ENCODE measurements at regions not wholly inside any gene's neighbourhood (a gene's known extent, or its start where the extent isn't known, plus 50 kb on each side); places are given as distances from the start of the nearest gene placed in this dataset.

DNA sequence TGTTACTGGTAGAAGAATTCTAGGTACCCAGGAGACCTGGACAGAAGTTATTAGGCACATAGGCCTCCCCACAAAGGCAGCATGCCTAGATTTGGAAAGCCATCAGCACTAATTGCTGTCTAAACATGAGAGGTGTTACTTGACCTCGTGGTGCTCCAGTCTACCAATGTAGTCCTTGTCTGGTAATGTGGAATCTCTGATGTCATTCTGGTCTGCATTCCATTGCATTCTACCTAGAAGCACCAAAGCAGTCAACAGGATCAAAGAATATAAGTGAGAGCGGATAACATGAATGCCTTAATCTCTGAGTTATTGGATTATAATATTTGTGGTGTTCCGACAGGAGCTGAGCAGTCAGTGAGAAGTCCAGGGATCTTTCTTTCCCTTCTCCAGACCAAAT, 175.2 kb downstream of the PSAT1 start:
- TF ChIP-seq EZH2phosphoT487 (IDR thresholded peaks at IDR 0.05; ENCODE audit: insufficient read depth, low read depth) (no peak), EZH2 (IDR thresholded peaks at IDR 0.05; ENCODE audit: insufficient read depth, poor library complexity, severe bottlenecking) (no peak)
- H3K4me3 ChIP-seq: no peak overlapping the region
- H3K79me2 ChIP-seq (ENCODE audit: insufficient read depth): no peaks in the 10 kb centered on the region
- H3K27ac ChIP-seq: no peak overlapping the region
- no peaks in the 10 kb centered on the region for H3K36me3 ChIP-seq (ENCODE audit: low read depth)
- H3K9me2 ChIP-seq (ENCODE audit: insufficient read depth): no peaks in the 10 kb centered on the region
- H3K9ac ChIP-seq: no peak overlapping the region
- in situ Hi-C loops (cut with MboI): no loop called here
- H3K27me3 ChIP-seq (replicated peaks; ENCODE audit: insufficient read depth): peaks cover 14% of the 10 kb centered on the region; the same call in 1 of the 2 replicates
- no peak overlapping the region for H2AFZ ChIP-seq
- no peaks in the 10 kb centered on the region for H3K9me3 ChIP-seq (ENCODE audit: low read depth)
- DNase-seq: no peak
- no peaks in the 10 kb centered on the region for H4K20me1 ChIP-seq (ENCODE audit: insufficient read depth)
- 38 to 45% methylated on average over 3 of the region's 3 CpGs for WGBS, 2 experiments (ENCODE audit: low coverage in 1 of 2, low lambda C conversion rate in 2 of 2, missing lambda C conversion rate in 2 of 2)
- H3F3A ChIP-seq (ENCODE audit: insufficient read depth): no peaks in the 10 kb centered on the region
- no peaks in the 10 kb centered on the region for H3K4me1 ChIP-seq (ENCODE audit: insufficient read depth)
- H3K4me2 ChIP-seq (ENCODE audit: unreplicated experiment): no peak overlapping the region

DNA sequence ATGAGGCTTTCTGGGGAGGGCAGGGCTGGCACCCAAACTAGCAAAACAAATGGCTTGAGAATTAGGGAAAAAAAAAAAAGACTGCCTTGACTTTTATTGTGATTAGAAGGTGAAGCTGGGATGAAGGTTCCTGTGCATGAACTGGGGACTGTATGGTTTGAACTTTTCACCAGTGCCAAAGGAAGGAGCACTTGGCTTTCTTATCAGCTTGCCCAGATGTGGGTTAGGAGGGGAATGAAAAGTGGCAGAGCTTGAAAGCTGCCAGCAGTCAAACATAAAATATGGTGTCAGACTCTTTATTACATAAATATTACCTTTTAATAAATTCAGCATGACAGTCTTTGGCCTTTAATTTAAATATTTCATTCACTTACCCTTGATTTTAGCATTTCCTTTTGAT, 182.5 kb downstream of the PSAT1 start:
- Histone ChIP-seq H3K36me3 (ENCODE audit: low read depth) (no peaks in the 10 kb centered on the region), H3K9ac (no peak overlapping the region), H3K27ac (no peak overlapping the region), H3K9me3 (ENCODE audit: low read depth) (peaks cover 3% of the 10 kb centered on the region), H3K4me2 (ENCODE audit: unreplicated experiment) (no peak overlapping the region), H3K27me3 (replicated peaks; ENCODE audit: insufficient read depth) (no peaks in the 10 kb centered on the region), H3K9me2 (ENCODE audit: insufficient read depth) (no peaks in the 10 kb centered on the region), H3K4me3 (no peak overlapping the region), H3F3A (ENCODE audit: insufficient read depth) (no peaks in the 10 kb centered on the region), H3K79me2 (ENCODE audit: insufficient read depth) (no peaks in the 10 kb centered on the region), H4K20me1 (ENCODE audit: insufficient read depth) (no peaks in the 10 kb centered on the region), H3K4me1 (ENCODE audit: insufficient read depth) (no peaks in the 10 kb centered on the region), H2AFZ (no peak overlapping the region)
- DNase-seq: no peak
- TF ChIP-seq EZH2 (IDR thresholded peaks at IDR 0.05; ENCODE audit: insufficient read depth, poor library complexity, severe bottlenecking): no peak
- TF ChIP-seq EZH2phosphoT487 (IDR thresholded peaks at IDR 0.05; ENCODE audit: insufficient read depth, low read depth): no peak
- in situ Hi-C loops (cut with MboI): no loop called here

DNA sequence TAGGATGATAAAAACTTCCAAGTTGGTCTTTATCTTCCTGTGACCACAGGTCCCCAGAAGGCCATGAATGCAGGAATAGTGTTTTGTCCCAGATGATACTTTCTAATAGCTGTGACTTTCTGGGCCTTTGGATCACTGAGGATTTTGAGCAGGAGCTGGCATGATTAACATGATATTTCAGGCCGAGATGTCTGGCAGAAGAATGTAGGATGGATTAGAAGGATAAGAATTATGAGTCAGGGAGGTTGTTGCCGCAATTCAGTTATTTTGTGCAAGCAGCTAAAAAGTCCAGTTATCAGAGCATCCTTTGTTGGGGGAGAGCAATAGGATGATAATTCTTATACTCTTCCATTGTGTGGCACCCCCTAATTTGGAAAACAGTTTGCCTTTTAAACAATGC, 189.7 kb downstream of the PSAT1 start:
- in situ Hi-C loops (cut with MboI): no loop called here
- DNase-seq: no peak
- Histone ChIP-seq H3K36me3 (ENCODE audit: low read depth) (no peaks in the 10 kb centered on the region), H3F3A (ENCODE audit: insufficient read depth) (no peaks in the 10 kb centered on the region), H3K9me3 (ENCODE audit: low read depth) (peaks cover 3% of the 10 kb centered on the region), H3K27me3 (replicated peaks; ENCODE audit: insufficient read depth) (0 out of 2 replicates have a peak, but pooled peaks cover 11% of the 10 kb centered on the region), H3K4me3 (no peak overlapping the region), H3K27ac (no peak overlapping the region), H3K4me1 (ENCODE audit: insufficient read depth) (no peaks in the 10 kb centered on the region), H3K9me2 (ENCODE audit: insufficient read depth) (no peaks in the 10 kb centered on the region), H3K4me2 (ENCODE audit: unreplicated experiment) (no peak overlapping the region), H4K20me1 (ENCODE audit: insufficient read depth) (no peaks in the 10 kb centered on the region), H3K79me2 (ENCODE audit: insufficient read depth) (no peaks in the 10 kb centered on the region), H3K9ac (no peak overlapping the region), H2AFZ (no peak overlapping the region)
- TF ChIP-seq EZH2 (IDR thresholded peaks at IDR 0.05; ENCODE audit: insufficient read depth, poor library complexity, severe bottlenecking) (no peak), EZH2phosphoT487 (IDR thresholded peaks at IDR 0.05; ENCODE audit: insufficient read depth, low read depth) (no peak)
- 31 to 39% methylated on average over 2 of the region's 2 CpGs for WGBS, 2 experiments (ENCODE audit: low coverage in 1 of 2, low lambda C conversion rate in 2 of 2, missing lambda C conversion rate in 2 of 2)

DNA sequence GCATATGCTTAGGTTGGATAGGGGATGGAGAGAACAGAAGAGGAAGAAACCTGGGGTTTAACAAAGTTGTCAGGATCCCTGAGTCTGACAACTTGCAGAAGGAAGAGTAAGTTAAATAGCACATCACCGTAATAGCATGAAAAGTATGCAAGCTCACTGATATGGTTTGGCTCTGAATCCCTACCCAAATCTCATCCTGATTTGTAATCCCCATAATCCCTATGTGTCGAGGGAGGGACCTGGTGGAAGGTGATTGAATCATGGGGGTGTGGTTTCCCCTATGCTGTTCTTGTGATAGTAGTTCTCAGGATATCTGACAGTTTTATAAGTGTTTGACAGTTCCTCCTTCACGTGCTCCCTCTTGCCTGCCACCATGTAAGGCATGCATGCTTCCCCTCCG, 193.3 kb downstream of the PSAT1 start:
- no peaks in the 10 kb centered on the region for H4K20me1 ChIP-seq (ENCODE audit: insufficient read depth)
- H3K27ac ChIP-seq: no peak overlapping the region
- H3K4me2 ChIP-seq (ENCODE audit: unreplicated experiment): no peak overlapping the region
- H2AFZ ChIP-seq: no peak overlapping the region
- no peaks in the 10 kb centered on the region for H3K36me3 ChIP-seq (ENCODE audit: low read depth)
- H3K9me2 ChIP-seq (ENCODE audit: insufficient read depth): no peaks in the 10 kb centered on the region
- WGBS, 2 experiments (ENCODE audit: low coverage in 1 of 2, low lambda C conversion rate in 2 of 2, missing lambda C conversion rate in 2 of 2): 23 to 24% methylated on average over 4 of the region's 4 CpGs
- TF ChIP-seq EZH2 (IDR thresholded peaks at IDR 0.05; ENCODE audit: insufficient read depth, poor library complexity, severe bottlenecking) (no peak), EZH2phosphoT487 (IDR thresholded peaks at IDR 0.05; ENCODE audit: insufficient read depth, low read depth) (no peak)
- H3K27me3 ChIP-seq (replicated peaks; ENCODE audit: insufficient read depth): 0 out of 2 replicates have a peak, but pooled peaks cover 16% of the 10 kb centered on the region
- H3K4me3 ChIP-seq: no peak overlapping the region
- in situ Hi-C loops (cut with MboI): no loop called here
- no peak for DNase-seq
- H3F3A ChIP-seq (ENCODE audit: insufficient read depth): no peaks in the 10 kb centered on the region
- no peaks in the 10 kb centered on the region for H3K9me3 ChIP-seq (ENCODE audit: low read depth)
- H3K79me2 ChIP-seq (ENCODE audit: insufficient read depth): no peaks in the 10 kb centered on the region
- H3K4me1 ChIP-seq (ENCODE audit: insufficient read depth): no peaks in the 10 kb centered on the region
- H3K9ac ChIP-seq: no peak overlapping the region

DNA sequence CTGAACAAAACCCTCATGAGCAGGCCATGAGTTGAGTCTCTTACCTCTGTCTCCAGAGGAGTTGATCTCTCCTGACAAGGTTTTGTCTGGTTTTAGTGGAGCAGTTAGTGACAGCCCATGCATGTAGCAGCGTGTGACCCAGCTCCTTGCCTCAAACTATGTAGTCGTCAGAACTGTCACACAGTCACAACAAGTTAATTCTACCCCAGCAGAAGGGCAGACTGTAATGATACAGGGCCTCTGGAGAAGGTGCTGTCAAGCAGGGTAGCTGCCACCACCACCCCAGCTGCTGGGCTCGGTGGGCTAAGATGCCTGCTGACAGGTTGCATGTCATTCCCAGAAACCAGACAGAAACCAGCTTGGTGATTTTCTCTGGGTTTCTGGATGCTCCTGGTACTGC, 194.5 kb downstream of the PSAT1 start:
- DNase-seq: no peak
- Histone ChIP-seq H3K4me3 (no peak overlapping the region), H3K27ac (no peak overlapping the region), H3K36me3 (ENCODE audit: low read depth) (no peaks in the 10 kb centered on the region), H4K20me1 (ENCODE audit: insufficient read depth) (no peaks in the 10 kb centered on the region), H3K79me2 (ENCODE audit: insufficient read depth) (no peaks in the 10 kb centered on the region), H3K4me2 (ENCODE audit: unreplicated experiment) (no peak overlapping the region), H3K9me2 (ENCODE audit: insufficient read depth) (no peaks in the 10 kb centered on the region), H3K9me3 (ENCODE audit: low read depth) (no peaks in the 10 kb centered on the region), H3K27me3 (replicated peaks; ENCODE audit: insufficient read depth) (0 out of 2 replicates have a peak, but pooled peaks cover 20% of the 10 kb centered on the region), H3K4me1 (ENCODE audit: insufficient read depth) (no peaks in the 10 kb centered on the region), H3F3A (ENCODE audit: insufficient read depth) (no peaks in the 10 kb centered on the region), H3K9ac (no peak overlapping the region), H2AFZ (no peak overlapping the region)
- 17 to 20% methylated on average over 3 of the region's 3 CpGs for WGBS, 2 experiments (ENCODE audit: low coverage in 1 of 2, low lambda C conversion rate in 2 of 2, missing lambda C conversion rate in 2 of 2)
- TF ChIP-seq EZH2 (IDR thresholded peaks at IDR 0.05; ENCODE audit: insufficient read depth, poor library complexity, severe bottlenecking): no peak
- no peak for TF ChIP-seq EZH2phosphoT487 (IDR thresholded peaks at IDR 0.05; ENCODE audit: insufficient read depth, low read depth)
- in situ Hi-C loops (cut with MboI): no loop called here

Measured in GM23248 (cell line).